ENCODE measurements at regions not wholly inside any gene's neighbourhood (a gene's known extent, or its start where the extent isn't known, plus 50 kb on each side); places are given as distances from the start of the nearest gene placed in this dataset.

DNA sequence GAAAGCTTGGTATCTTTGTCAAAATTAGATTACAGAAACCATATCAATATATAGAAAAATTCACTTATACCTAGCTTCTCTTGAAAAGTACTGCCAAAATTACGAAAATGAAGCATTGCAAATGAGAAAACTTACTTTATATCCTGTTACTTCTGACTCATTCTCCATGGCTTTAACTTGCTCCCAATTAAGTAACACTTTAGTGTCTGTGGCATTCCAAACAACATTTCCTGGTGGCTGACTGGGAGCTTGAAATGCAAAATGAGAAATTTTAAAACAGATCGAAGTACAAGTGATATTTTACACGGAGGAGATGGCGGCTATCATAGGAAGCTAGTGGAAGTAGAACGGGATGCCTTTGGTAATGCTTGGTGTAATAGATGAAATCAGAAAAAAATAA is 347.3 kb downstream of the CNTN3 start:
- Histone ChIP-seq H3K4me3 (no peak overlapping the region), H3K27ac (no peak overlapping the region), H3K9me3 (no peaks in the 10 kb centered on the region), H3K4me1 (no peaks in the 10 kb centered on the region), H3K36me3 (no peaks in the 10 kb centered on the region), H3K27me3 (no peaks in the 10 kb centered on the region)
- no peak for DNase-seq
- intact Hi-C loops (cut with DNase I): no loop called here
- no peak for ATAC-seq
- FAIRE-seq: no peak
- 65 to 68% methylated on average over 5 of the region's 5 CpGs for WGBS, 2 donors
- TF ChIP-seq, protein P1, sequence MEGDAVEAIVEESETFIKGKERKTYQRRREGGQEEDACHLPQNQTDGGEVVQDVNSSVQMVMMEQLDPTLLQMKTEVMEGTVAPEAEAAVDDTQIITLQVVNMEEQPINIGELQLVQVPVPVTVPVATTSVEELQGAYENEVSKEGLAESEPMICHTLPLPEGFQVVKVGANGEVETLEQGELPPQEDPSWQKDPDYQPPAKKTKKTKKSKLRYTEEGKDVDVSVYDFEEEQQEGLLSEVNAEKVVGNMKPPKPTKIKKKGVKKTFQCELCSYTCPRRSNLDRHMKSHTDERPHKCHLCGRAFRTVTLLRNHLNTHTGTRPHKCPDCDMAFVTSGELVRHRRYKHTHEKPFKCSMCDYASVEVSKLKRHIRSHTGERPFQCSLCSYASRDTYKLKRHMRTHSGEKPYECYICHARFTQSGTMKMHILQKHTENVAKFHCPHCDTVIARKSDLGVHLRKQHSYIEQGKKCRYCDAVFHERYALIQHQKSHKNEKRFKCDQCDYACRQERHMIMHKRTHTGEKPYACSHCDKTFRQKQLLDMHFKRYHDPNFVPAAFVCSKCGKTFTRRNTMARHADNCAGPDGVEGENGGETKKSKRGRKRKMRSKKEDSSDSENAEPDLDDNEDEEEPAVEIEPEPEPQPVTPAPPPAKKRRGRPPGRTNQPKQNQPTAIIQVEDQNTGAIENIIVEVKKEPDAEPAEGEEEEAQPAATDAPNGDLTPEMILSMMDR (IDR thresholded peaks at IDR 0.05): no peak

DNA sequence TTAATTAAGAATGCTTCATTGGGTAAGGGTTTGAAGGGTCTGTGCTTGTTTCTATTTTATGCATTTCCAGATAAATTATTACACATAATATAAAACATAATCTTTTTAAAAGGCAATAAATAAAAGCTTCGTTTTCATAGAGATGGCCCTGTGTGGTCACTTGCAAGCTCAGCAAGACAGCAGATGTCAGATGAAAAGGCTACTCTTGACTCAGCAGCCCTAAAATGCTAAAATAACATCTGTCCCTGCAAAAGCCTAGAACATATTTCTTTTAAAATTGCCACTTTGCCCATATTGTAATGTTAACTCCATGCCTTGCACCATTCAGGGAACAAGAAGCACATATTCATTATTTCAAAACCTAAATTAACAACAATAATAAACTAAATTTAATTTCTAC is 349.4 kb downstream of the CNTN3 start:
- Histone ChIP-seq H3K4me3 (no peak overlapping the region), H3K4me1 (no peaks in the 10 kb centered on the region), H3K27me3 (no peaks in the 10 kb centered on the region), H3K36me3 (no peaks in the 10 kb centered on the region), H3K9me3 (no peaks in the 10 kb centered on the region), H3K27ac (no peak overlapping the region)
- DNase-seq (no peak), FAIRE-seq (no peak), ATAC-seq (no peak)
- WGBS, 2 donors: 53 to 58% methylated on average over 1 of the region's 1 CpG
- intact Hi-C loops (cut with DNase I): no loop called here
- TF ChIP-seq, protein P1 (IDR thresholded peaks at IDR 0.05): no peak

DNA sequence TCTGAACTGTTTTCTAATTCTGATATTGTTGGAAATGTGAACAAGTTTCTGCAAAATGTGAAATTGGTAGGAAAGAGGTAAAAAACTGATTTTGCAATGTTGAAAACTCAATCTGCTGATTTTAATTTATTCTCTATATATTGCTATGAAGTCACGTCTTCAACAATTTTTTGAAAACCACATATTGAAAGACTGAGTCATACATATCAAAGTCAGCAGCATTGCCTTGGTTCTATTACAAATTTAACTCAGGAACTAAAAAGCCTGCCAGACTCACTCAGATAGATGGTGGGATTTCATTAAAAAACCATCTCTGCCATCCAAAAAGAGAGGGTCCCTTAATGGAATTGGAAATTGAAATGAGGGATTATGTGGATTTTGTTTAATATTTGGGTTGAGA is 351.4 kb downstream of the CNTN3 start:
- H3K27ac ChIP-seq: no peak overlapping the region
- H3K4me3 ChIP-seq: no peak overlapping the region
- WGBS, 2 donors: 79% methylated on average over 1 of the region's 1 CpG
- TF ChIP-seq, protein P1 (IDR thresholded peaks at IDR 0.05): no peak
- intact Hi-C loops (cut with DNase I): no loop called here
- FAIRE-seq (no peak), ATAC-seq (no peak), DNase-seq (no peak)
- no peaks in the 10 kb centered on the region for H3K27me3 ChIP-seq
- H3K36me3 ChIP-seq: no peaks in the 10 kb centered on the region
- no peaks in the 10 kb centered on the region for H3K4me1 ChIP-seq
- no peaks in the 10 kb centered on the region for H3K9me3 ChIP-seq

DNA sequence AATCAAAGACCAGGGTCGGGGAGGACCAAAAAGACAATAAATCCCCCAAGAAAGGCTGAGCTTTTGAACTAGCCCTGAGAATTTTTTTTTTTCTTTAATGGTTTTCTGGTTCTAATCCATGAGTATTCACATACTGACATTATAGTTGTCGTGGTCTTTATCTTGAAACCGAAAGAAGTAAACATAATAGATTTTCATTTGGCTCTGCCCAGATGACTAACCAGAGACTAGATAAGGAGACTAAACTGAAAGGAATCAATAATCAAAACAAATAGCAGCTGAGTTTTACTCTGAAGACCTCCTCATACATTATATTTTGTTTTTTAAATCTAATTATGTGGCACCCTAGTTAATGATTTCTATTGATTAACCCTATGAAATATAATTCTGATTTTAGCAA is 381.4 kb downstream of the CNTN3 start:
- Histone ChIP-seq H3K4me3 (no peak overlapping the region), H3K27ac (no peak overlapping the region), H3K9me3 (no peaks in the 10 kb centered on the region), H3K36me3 (no peaks in the 10 kb centered on the region), H3K27me3 (no peaks in the 10 kb centered on the region), H3K4me1 (no peaks in the 10 kb centered on the region)
- DNase-seq (no peak), ATAC-seq (no peak), FAIRE-seq (no peak)
- TF ChIP-seq, protein P1 (IDR thresholded peaks at IDR 0.05): no peak
- WGBS, 2 donors: 19 to 22% methylated on average over 3 of the region's 3 CpGs
- intact Hi-C loops (cut with DNase I): no loop called here

DNA sequence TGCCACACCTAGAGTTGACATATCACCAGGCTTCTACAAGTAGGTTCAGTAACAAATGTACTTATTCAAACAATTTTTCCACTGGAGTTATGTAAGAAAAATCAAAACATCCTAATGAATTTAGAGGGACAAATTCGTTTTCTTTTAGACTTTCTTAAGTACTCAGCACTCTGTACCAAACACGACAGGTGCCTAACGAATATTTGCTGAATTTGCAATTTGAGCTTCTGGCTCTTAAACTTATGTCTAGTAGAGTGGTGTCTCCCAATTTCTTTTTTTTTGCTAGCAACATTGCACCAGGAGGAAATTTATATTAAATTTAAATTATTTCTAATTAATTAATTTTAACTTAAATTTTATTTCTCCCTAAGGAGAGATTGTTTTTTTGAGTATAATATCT is 397.0 kb downstream of the CNTN3 start:
- intact Hi-C loops (cut with DNase I): no loop called here
- TF ChIP-seq, protein P1 (IDR thresholded peaks at IDR 0.05): no peak
- Histone ChIP-seq H3K9me3 (peaks cover 0 to 6% (median 0%) of the 10 kb centered on the region in 4 donors), H3K27ac (no peak overlapping the region), H3K27me3 (no peaks in the 10 kb centered on the region), H3K4me1 (no peaks in the 10 kb centered on the region), H3K4me3 (no peak overlapping the region), H3K36me3 (no peaks in the 10 kb centered on the region)
- ATAC-seq (no peak), FAIRE-seq (no peak), DNase-seq (no peak)
- 47 to 55% methylated on average over 3 of the region's 3 CpGs for WGBS, 2 donors

Measured in pancreas (tissue), 10 donors.